ENCODE measurements at regions not wholly inside any gene's neighbourhood (a gene's known extent, or its start where the extent isn't known, plus 50 kb on each side); places are given as distances from the start of the nearest gene placed in this dataset.

DNA sequence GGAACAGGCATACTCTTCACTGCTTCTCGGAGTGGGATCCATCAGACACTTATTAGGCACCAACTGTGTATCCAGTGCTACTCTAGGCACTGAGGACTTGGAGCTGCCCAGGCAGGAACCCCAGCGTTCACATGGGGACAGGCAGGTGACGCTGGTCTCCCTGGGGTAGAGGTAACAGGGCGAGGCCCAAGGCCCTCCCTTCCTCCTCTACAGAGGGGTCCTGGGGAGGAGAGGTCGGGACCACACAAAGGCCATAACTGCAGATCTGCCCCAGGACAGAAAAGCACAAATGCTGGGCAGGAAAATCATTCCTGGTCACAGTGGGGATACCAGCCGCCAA, 262.2 kb downstream of the BRD1 start:
- intact Hi-C loops (cut with DNase I): no loop called here
- Histone ChIP-seq H3K9me3 (no peaks in the 10 kb centered on the region), H3K27ac (no peak overlapping the region)

DNA sequence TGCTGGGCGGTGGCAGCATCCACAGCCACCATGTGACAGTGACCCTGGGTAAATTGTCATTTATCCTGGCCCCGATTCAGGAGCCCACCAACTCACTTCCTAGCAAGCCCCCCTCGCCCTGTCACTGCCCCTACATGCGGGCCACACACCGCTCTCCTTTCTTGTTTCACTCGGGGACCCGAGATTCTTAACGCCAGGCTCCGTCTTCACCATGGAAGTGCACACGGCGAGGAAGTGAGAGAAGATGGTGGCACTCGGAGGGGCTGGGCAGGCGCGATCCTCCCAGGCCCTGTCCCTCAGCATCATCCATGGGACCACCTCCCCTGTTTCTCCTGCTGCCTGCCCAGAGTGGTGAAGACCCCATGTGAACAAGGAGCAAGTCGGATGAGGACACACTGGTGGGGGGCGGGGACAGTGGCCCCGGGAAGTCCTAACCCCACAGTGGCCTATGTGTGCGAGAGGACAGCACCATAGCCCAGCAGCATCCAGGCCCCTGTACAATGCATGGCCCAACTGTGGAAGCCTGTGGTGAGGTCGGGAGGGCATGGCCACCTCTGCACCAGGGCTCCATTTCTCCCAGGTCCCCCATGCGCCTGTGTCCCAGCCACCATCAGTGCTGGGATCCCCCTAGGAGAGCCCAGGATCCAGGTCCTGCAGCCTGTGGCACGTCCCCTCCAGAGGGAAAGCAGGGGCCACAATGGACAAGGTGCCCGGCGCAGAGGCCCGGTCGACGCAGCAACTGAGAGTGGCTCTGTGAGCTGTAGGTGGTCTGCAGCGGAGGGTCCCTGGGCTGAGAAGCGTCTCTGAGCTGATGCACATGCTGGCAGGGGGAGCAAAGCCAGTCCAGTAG, 262.8 kb downstream of the BRD1 start:
- no peaks in the 10 kb centered on the region for H3K36me3 ChIP-seq
- no peaks in the 10 kb centered on the region for H3K27me3 ChIP-seq
- WGBS, 2 donors: 88 to 89% methylated on average over 6 to 15 of the region's 28 CpGs
- no peak for TF ChIP-seq POLR2A (IDR thresholded peaks at IDR 0.05)
- no peaks in the 10 kb centered on the region for H3K9me3 ChIP-seq
- no peak overlapping the region for H3K4me3 ChIP-seq
- H3K27ac ChIP-seq: no peak overlapping the region
- intact Hi-C loops (cut with DNase I): no loop called here
- no peak for DNase-seq
- no peaks in the 10 kb centered on the region for H3K4me1 ChIP-seq

More for the DNA sequence above, 262.2 kb downstream of the BRD1 start:
- no peak for TF ChIP-seq POLR2A (IDR thresholded peaks at IDR 0.05)
- TF ChIP-seq, protein P1, sequence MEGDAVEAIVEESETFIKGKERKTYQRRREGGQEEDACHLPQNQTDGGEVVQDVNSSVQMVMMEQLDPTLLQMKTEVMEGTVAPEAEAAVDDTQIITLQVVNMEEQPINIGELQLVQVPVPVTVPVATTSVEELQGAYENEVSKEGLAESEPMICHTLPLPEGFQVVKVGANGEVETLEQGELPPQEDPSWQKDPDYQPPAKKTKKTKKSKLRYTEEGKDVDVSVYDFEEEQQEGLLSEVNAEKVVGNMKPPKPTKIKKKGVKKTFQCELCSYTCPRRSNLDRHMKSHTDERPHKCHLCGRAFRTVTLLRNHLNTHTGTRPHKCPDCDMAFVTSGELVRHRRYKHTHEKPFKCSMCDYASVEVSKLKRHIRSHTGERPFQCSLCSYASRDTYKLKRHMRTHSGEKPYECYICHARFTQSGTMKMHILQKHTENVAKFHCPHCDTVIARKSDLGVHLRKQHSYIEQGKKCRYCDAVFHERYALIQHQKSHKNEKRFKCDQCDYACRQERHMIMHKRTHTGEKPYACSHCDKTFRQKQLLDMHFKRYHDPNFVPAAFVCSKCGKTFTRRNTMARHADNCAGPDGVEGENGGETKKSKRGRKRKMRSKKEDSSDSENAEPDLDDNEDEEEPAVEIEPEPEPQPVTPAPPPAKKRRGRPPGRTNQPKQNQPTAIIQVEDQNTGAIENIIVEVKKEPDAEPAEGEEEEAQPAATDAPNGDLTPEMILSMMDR (IDR thresholded peaks at IDR 0.05): no peak
- 71 to 75% methylated on average over 1 to 6 of the region's 6 CpGs for WGBS, 2 donors
- H3K36me3 ChIP-seq: no peaks in the 10 kb centered on the region
- no peak for DNase-seq
- no peaks in the 10 kb centered on the region for H3K27me3 ChIP-seq
- no peak overlapping the region for H3K4me3 ChIP-seq
- H3K4me1 ChIP-seq: no peaks in the 10 kb centered on the region

DNA sequence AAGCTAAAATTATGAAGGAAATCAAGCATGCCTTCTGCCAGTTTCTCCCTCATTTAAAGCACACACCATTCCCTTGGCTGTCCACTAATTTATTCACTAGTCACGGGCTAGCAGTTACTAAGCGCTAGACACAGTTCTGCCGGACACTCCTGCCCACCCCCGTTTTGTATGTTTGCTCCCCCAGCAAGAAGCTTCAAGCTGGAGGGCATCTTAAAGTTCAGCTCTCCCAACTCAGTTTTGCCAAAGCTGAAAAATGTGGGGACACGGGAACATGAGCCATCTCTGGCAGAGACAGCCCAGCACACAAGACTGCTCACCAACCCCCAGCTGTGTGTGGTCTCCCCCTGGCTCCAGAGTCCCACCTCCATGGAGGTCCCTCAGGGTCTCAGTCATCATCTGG, 263.6 kb downstream of the BRD1 start:
- Histone ChIP-seq H3K4me1 (no peaks in the 10 kb centered on the region), H3K27ac (no peak overlapping the region), H3K27me3 (no peaks in the 10 kb centered on the region), H3K36me3 (no peaks in the 10 kb centered on the region), H3K9me3 (no peaks in the 10 kb centered on the region), H3K4me3 (no peak overlapping the region)
- TF ChIP-seq, protein P1 (IDR thresholded peaks at IDR 0.05): no peak
- TF ChIP-seq POLR2A (IDR thresholded peaks at IDR 0.05): no peak
- no peak for DNase-seq
- WGBS, 2 donors: 70 to 96% methylated on average over 3 to 4 of the region's 5 CpGs
- intact Hi-C loops (cut with DNase I): no loop called here

DNA sequence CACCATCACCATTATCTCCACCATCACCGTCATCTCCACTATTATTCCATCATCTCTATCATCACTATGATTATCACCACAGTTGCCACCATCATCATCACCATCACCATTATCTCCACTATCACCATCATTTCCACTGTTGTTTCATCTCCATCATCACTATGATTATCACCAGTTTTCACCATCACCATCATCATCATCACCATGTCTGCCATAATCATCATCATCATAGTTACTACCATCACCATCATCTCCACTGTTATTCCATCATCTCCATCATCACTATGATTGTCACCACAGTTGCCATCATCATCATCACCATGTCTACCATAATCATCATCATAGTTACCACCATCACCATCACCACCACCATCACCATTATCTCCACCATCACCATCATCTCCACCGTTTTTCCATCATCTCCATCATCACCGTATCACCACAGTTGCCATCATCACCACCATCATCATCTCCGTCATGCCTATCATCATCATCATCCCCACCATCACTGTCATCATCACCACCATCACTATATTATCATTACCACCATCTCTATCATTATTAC, 264.9 kb downstream of the BRD1 start:
- H3K36me3 ChIP-seq: no peaks in the 10 kb centered on the region
- no peak for DNase-seq
- no peak overlapping the region for H3K27ac ChIP-seq
- H3K4me3 ChIP-seq: no peak overlapping the region
- no peaks in the 10 kb centered on the region for H3K27me3 ChIP-seq
- 84 to 87% methylated on average over 4 of the region's 4 CpGs for WGBS, 2 donors
- TF ChIP-seq POLR2A (IDR thresholded peaks at IDR 0.05): no peak
- TF ChIP-seq, protein P1 (IDR thresholded peaks at IDR 0.05): no peak
- no peaks in the 10 kb centered on the region for H3K9me3 ChIP-seq
- no peaks in the 10 kb centered on the region for H3K4me1 ChIP-seq
- intact Hi-C loops (cut with DNase I): no loop called here

DNA sequence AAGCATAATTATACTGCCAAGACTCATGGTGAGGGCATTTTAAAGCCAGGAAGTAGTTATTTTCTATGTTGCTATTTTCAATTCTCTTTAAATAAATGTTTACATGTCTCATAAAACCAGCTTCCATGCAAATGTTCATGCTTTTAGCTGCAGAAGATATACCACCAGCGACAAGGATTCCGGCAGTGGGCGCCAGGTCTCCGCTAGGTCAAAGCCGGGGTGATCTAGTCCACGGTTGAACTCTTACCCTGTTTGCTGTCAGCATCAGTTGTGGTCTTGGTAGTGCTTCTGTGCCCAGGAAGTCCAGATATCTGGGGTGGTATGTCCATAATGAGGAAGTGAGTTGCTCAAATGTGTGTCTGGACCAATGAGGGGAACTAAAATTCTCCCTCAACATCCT, 265.7 kb downstream of the BRD1 start:
- H3K9me3 ChIP-seq: no peaks in the 10 kb centered on the region
- TF ChIP-seq POLR2A (IDR thresholded peaks at IDR 0.05): no peak
- TF ChIP-seq, protein P1 (IDR thresholded peaks at IDR 0.05): no peak
- H3K27me3 ChIP-seq: no peaks in the 10 kb centered on the region
- H3K27ac ChIP-seq: no peak overlapping the region
- no peaks in the 10 kb centered on the region for H3K36me3 ChIP-seq
- WGBS, 2 donors: 87% methylated on average over 6 of the region's 6 CpGs
- intact Hi-C loops (cut with DNase I): no loop called here
- H3K4me3 ChIP-seq: no peak overlapping the region
- DNase-seq: no peak
- H3K4me1 ChIP-seq: no peaks in the 10 kb centered on the region

Measured in esophagus squamous epithelium (tissue), 5 donors.